Iris pigment epithelial cell (primary cell): ENCODE measurements at regions not wholly inside any gene's neighbourhood (a gene's known extent, or its start where the extent isn't known, plus 50 kb on each side); places are given as distances from the start of the nearest gene placed in this dataset.

Source experiments
- DNase-seq: peaks from one replicate; pipeline ENCODE4 v3.0.0-alpha.2; 2011; ENCODE audit warnings: low read depth

- DNase-seq = no peak
Measured at GRCh38 chr12:98059659-98060343, 455.6 kb upstream of the TMPO start.

- DNase-seq = no peak
Measured at GRCh38 chr12:98060411-98060810, 455.0 kb upstream of the TMPO start.

GRCh38 chr12:98062464-98063245 lies 452.7 kb upstream of the TMPO start:
- no peak for DNase-seq

- DNase-seq = no peak
Measured at GRCh38 chr12:98064501-98064900, 450.9 kb upstream of the TMPO start.

- no peak for DNase-seq
Measured at GRCh38 chr12:98067795-98068194, 447.6 kb upstream of the TMPO start.

GRCh38 chr12:98073610-98074009 lies 441.8 kb upstream of the TMPO start:
- DNase-seq = no peak

GRCh38 chr12:98074286-98074685 lies 441.1 kb upstream of the TMPO start:
- DNase-seq = no peak

GRCh38 chr12:98084391-98084790 lies 431.0 kb upstream of the TMPO start:
- DNase-seq = no peak

- no peak for DNase-seq
Measured at GRCh38 chr12:98085046-98085755, 430.2 kb upstream of the TMPO start.

- DNase-seq = no peak
Measured at GRCh38 chr12:98090731-98091130, 424.7 kb upstream of the TMPO start.

- DNase-seq = no peak
Measured at GRCh38 chr12:98096436-98096835, 419.0 kb upstream of the TMPO start.

- no peak for DNase-seq
Measured at GRCh38 chr12:98106031-98106683, 409.2 kb upstream of the TMPO start.

GRCh38 chr12:98109266-98109665 lies 406.1 kb upstream of the TMPO start:
- DNase-seq = no peak

- DNase-seq = no peak
Measured at GRCh38 chr12:98110536-98110935, 404.9 kb upstream of the TMPO start.

- DNase-seq = no peak
Measured at GRCh38 chr12:98113548-98113947, 401.8 kb upstream of the TMPO start.

GRCh38 chr12:98121963-98122362 lies 393.4 kb upstream of the TMPO start:
- DNase-seq = no peak

GRCh38 chr12:98123021-98123461 lies 392.3 kb upstream of the TMPO start:
- no peak for DNase-seq

GRCh38 chr12:98126637-98127335 lies 388.6 kb upstream of the TMPO start:
- DNase-seq = no peak

GRCh38 chr12:98127336-98127679 lies 388.1 kb upstream of the TMPO start:
- no peak for DNase-seq

- DNase-seq = no peak
Measured at GRCh38 chr12:98127854-98128253, 387.5 kb upstream of the TMPO start.

- DNase-seq = no peak
Measured at GRCh38 chr12:98136544-98136943, 378.8 kb upstream of the TMPO start.

GRCh38 chr12:98137278-98137677 lies 378.1 kb upstream of the TMPO start:
- no peak for DNase-seq
